ENCODE measurements at regions not wholly inside any gene's neighbourhood (a gene's known extent, or its start where the extent isn't known, plus 50 kb on each side); places are given as distances from the start of the nearest gene placed in this dataset.
"Not testable (repeated sequence)": the region's sequence is repeated elsewhere in the genome, so short reads cannot be mapped to it uniquely, and the experiment has no call there.

- DNase-seq, result no peak
Measured at GRCh38 chr16:55016515-55016914, 85.8 kb downstream of the IRX5 start.

DNA sequence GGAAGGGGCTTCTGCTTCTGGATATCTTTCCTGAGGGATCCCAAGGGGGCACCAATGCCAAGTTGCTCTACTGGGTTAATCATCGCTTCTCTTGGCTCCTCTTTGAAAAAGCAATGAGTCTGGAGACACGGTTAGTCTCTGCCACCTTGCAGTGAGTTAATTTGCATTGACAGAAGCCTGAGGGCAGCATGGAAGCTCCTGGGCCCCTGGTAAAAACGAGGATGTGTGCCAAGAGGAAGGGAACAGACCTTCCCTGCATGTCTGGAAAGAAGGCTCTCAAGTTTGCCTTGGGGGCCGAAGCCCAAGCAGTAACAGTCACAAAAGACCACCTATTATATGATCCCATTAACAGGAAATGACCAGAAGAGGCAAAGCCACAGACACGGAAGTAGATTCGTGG lies 86.7 kb downstream of the IRX5 start:
- DNase-seq, result no peak

- no peak for DNase-seq
Measured at GRCh38 chr16:55018881-55019280, 88.2 kb downstream of the IRX5 start.

DNA sequence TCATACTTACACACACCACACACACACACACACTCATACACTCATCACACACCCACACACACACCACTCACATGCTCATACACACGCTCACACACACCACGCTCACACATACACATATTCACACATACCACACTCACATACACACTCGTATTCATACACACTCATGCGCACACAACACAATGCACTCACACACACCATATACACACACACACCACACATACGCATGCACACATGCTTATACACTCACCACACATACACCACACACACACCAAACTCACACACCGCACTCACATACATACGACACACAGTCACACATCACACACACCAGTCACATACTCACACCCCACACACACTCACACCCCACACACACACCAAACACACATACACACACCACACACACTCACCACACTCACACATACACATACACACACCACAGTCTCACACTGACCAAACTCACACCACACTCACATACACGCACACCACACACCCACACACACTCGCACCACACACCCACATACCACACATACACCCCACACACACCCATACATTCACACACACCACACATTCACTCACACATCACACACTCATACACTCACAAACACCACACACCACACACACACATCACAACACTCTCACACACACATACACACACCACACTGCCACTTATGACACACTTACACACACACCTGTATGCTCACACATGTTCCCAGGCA lies 88.9 kb downstream of the IRX5 start:
- DNase-seq, result no peak

GRCh38 chr16:55021595-55022475 lies 91.2 kb downstream of the IRX5 start:
- no peak for DNase-seq

GRCh38 chr16:55027260-55027659 lies 96.6 kb downstream of the IRX5 start:
- DNase-seq, result not testable (repeated sequence)

- DNase-seq, result no peak
Measured at GRCh38 chr16:55029509-55029908, 98.8 kb downstream of the IRX5 start.

DNA sequence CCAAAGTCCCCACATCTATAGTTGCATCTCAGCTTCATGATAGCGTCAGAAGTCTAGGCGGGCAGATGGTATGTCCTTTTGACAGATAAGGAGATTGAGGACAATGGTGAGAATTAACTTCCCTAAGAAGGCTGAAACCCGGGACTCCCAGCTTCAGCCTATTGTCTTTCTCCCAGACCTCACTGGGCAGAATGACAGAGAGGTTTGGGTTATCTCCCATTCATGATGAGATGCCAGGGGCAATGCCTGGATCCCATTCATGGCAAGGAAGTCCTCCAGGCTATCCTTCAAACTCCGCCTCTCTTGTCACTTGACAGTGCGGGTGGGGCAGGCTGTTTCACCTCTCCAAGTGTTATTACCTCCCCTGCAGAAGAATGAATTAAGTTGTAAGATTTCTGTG lies 100.3 kb downstream of the IRX5 start:
- no peak for DNase-seq

DNA sequence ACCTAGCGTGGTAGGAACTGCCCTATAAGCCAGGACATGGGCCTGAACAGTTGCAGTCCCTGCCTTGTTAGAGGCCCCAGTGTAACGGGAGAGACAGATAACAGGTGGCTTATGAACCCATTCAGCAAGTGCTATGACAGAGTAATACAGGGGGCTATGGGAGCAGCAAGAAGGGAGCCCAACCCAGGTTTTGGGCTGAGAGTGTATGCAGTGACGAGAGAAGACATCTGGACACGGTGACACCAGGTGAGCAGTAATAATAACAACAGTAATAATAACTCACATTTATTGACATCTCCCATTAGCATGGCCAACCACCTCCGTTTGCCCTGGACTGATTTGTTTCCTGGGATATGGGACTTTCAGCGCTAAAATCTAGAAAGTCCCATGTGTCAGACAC lies 100.8 kb downstream of the IRX5 start:
- no peak for DNase-seq

- DNase-seq, result no peak
Measured at GRCh38 chr16:55033225-55034156, 102.8 kb downstream of the IRX5 start.

- no peak for DNase-seq
Measured at GRCh38 chr16:55035029-55035428, 104.4 kb downstream of the IRX5 start.

- no peak for DNase-seq
Measured at GRCh38 chr16:55035956-55036355, 105.3 kb downstream of the IRX5 start.

- DNase-seq, result no peak
Measured at GRCh38 chr16:55036371-55036821, 105.7 kb downstream of the IRX5 start.

GRCh38 chr16:55037046-55037445 lies 106.4 kb downstream of the IRX5 start:
- DNase-seq, result no peak

DNA sequence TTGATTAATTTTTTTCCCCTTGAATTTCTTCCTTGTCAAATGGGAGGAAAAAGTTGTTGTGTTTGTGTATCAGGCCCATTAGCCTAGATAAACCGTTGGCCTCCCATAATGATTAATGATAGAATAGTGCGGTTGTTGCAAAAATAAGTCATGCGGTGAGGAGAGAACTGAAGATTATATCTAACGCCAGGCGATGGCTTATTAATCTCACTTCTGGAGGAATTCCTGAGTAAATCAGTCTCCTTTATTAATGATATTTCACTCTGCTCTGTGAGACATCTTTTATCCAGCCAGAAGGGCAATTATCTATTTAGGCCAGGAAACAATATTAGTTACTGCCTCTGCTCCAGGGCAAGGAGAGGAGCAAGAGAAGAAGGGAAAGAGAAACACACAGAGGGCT lies 107.3 kb downstream of the IRX5 start:
- no peak for DNase-seq

DNA sequence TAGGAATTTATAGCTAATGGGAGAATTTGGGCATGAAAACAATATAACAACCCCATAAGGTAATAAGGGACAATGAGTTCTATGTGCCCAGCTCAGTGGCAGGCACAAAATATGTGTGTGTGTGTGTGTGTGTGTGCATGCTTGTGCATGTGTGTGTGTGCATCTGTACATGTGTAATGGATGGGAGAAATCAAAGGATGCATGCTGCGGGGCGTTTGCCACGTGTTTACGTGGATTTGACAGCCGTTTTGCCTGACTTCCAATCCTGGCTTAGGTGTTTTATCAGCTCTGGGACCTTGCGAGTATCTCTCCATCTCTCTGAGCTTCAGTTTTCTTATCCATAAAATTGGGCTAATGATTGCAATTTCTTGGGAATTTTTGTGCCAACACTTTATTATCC lies 108.4 kb downstream of the IRX5 start:
- DNase-seq, result no peak

DNA sequence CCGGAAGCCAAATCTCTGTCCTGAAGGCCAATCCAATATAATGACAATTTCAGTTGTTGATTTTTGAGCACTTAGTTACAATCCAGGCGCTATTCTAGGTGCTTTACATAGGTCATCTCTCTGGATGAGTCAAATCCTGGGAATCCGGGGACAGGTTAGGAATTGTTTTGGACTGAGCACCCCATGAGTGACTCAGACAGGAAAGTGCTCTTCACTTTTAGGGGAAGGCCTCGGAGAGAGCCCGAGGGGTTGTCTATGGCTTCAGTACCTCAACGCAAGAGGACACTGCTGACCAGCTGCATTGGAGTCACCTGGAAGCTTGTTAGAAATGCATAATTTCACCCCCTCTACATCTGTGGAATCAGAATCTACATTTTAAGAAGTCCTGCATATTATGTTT lies 108.8 kb downstream of the IRX5 start:
- DNase-seq, result no peak

DNA sequence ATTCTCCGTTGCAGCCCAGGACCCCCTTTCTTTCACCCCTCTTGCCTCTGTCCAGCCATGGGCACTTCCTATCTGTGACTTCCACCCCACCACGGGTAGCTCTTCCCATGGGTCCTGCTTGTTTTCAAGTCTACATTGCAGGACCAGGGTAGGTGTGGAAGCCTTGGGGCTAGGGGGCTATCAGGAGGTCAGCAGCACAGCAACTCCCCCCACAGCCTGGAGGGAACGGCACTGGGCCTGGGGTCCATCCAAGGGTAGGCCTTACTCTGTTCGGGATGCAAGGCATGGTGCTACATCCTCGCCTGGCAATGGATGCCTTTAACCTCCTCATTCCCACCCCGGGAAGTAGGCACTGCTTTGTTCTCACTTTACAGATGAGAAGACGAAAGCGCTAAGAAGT lies 109.3 kb downstream of the IRX5 start:
- DNase-seq, result no peak

- no peak for DNase-seq
Measured at GRCh38 chr16:55040366-55041086, 109.9 kb downstream of the IRX5 start.

- DNase-seq, result no peak
Measured at GRCh38 chr16:55041540-55042234, 111.0 kb downstream of the IRX5 start.

Measured in occipital lobe (tissue), 1 donor.